ENCODE measurements at regions not wholly inside any gene's neighbourhood (a gene's known extent, or its start where the extent isn't known, plus 50 kb on each side); places are given as distances from the start of the nearest gene placed in this dataset.

- H3K4me3 ChIP-seq (ENCODE audit: low read depth, low read length) = no peak overlapping the region
- TF ChIP-seq CTCF (conservative IDR thresholded peaks at IDR 0.05; ENCODE audit: low read depth, low read length) = no peak
- DNase-seq (ENCODE audit: low read depth) = no peak
Observed at GRCh38 chr9:2979957-2980610, 136.2 kb upstream of the PUM3 start.

GRCh38 chr9:2972475-2972874 is 128.6 kb upstream of the PUM3 start:
- TF ChIP-seq CTCF (conservative IDR thresholded peaks at IDR 0.05; ENCODE audit: low read depth, low read length) = no peak
- DNase-seq (ENCODE audit: low read depth) = no peak
- no peak overlapping the region for H3K4me3 ChIP-seq (ENCODE audit: low read depth, low read length)

GRCh38 chr9:2970864-2971263 is 127.0 kb upstream of the PUM3 start:
- DNase-seq (ENCODE audit: low read depth) = no peak
- TF ChIP-seq CTCF (conservative IDR thresholded peaks at IDR 0.05; ENCODE audit: low read depth, low read length) = no peak
- H3K4me3 ChIP-seq (ENCODE audit: low read depth, low read length) = no peak overlapping the region

- TF ChIP-seq CTCF (conservative IDR thresholded peaks at IDR 0.05; ENCODE audit: low read depth, low read length) = no peak
- no peak for DNase-seq (ENCODE audit: low read depth)
- H3K4me3 ChIP-seq (ENCODE audit: low read depth, low read length) = no peak overlapping the region
Observed at GRCh38 chr9:2967766-2968165, 123.9 kb upstream of the PUM3 start.

- no peak for DNase-seq (ENCODE audit: low read depth)
- no peak overlapping the region for H3K4me3 ChIP-seq (ENCODE audit: low read depth, low read length)
- no peak for TF ChIP-seq CTCF (conservative IDR thresholded peaks at IDR 0.05; ENCODE audit: low read depth, low read length)
Observed at GRCh38 chr9:2966565-2967300, 122.8 kb upstream of the PUM3 start.

GRCh38 chr9:2964470-2964869 is 120.6 kb upstream of the PUM3 start:
- no peak for TF ChIP-seq CTCF (conservative IDR thresholded peaks at IDR 0.05; ENCODE audit: low read depth, low read length)
- H3K4me3 ChIP-seq (ENCODE audit: low read depth, low read length) = no peak overlapping the region
- no peak for DNase-seq (ENCODE audit: low read depth)

GRCh38 chr9:2963307-2963706 is 119.4 kb upstream of the PUM3 start:
- no peak for TF ChIP-seq CTCF (conservative IDR thresholded peaks at IDR 0.05; ENCODE audit: low read depth, low read length)
- H3K4me3 ChIP-seq (ENCODE audit: low read depth, low read length) = no peak overlapping the region
- DNase-seq (ENCODE audit: low read depth) = no peak

Data from epithelial cell of proximal tubule (primary cell).